Calu3 (cell line): ENCODE measurements at regions not wholly inside any gene's neighbourhood (a gene's known extent, or its start where the extent isn't known, plus 50 kb on each side); places are given as distances from the start of the nearest gene placed in this dataset.

Experiments used
- BruUV-seq: library from RNA; stranded (reverse); fragments of 400-500 nt; replicated peaks from 2 replicates; lab custom pipeline; 2021; lab: Mats Ljungman, UMichigan
- CTCF ChIA-PET: fragments of 300-600 bp; sonication (Branson Sonifier 250); formaldehyde crosslinking; loops from one replicate; lab custom pipeline; 2022; ENCODE audit warnings: antibody characterized with exemption; lab: Charles Lee
- DNase-seq: peaks from one replicate; pipeline ENCODE4 v3.0.0; 2022
- H3K27ac Mint-ChIP-seq: one replicate; pipeline ENCODE4 v1.8.0; 2022; ENCODE audit warnings: mixed read lengths; ENCODE audit not compliant: unreplicated experiment
- H3K27me3 Mint-ChIP-seq: one replicate; pipeline ENCODE4 v1.8.0; 2022; ENCODE audit warnings: mixed read lengths; ENCODE audit not compliant: unreplicated experiment
- H3K36me3 Mint-ChIP-seq: one replicate; pipeline ENCODE4 v1.8.0; 2022; ENCODE audit warnings: mild to moderate bottlenecking, moderate library complexity, mixed read lengths; ENCODE audit not compliant: insufficient read depth, unreplicated experiment
- H3K4me1 Mint-ChIP-seq: one replicate; pipeline ENCODE4 v1.8.0; 2022; ENCODE audit warnings: mild to moderate bottlenecking, low read depth, mixed read lengths; ENCODE audit not compliant: unreplicated experiment
- H3K4me3 Mint-ChIP-seq: one replicate; pipeline ENCODE4 v1.8.0; 2022; ENCODE audit warnings: mild to moderate bottlenecking, low read depth, moderate library complexity, mixed read lengths; ENCODE audit not compliant: unreplicated experiment
- H3K9me3 Mint-ChIP-seq: one replicate; pipeline ENCODE4 v1.8.0; 2022; ENCODE audit warnings: low read depth, mixed read lengths; ENCODE audit not compliant: unreplicated experiment
- CTCF ChIP-seq: fragments of 200-600 bp; IDR thresholded peaks from one replicate; pipeline ENCODE4 v1.8.0; 2022; ENCODE audit warnings: antibody characterized with exemption; ENCODE audit not compliant: unreplicated experiment
- intact Hi-C: fragments of 100-400 bp; cut with micrococcal nuclease; formaldehyde crosslinking; loops from one replicate; pipeline ENCODE4 v1.10.0; 2022; ENCODE audit not compliant: unreplicated experiment

GRCh38 chr2:65916785-65917295 is 484.4 kb upstream of the SPRED2 start:
- Mint-ChIP-seq H3K4me1 (no peaks in the 10 kb centered on the region), H3K4me3 (no peak overlapping the region), H3K27ac (no peak overlapping the region), H3K36me3 (no peaks in the 10 kb centered on the region), H3K9me3 (no peaks in the 10 kb centered on the region), H3K27me3 (peaks cover 38% of the 10 kb centered on the region)
- CTCF ChIA-PET = no interaction called here
- no peak for DNase-seq
- intact Hi-C loops = loop anchor here (5.0 kb wide), 1 partner anchor 510 kb away; no protein-coding TSS in a partner anchor
- no peak for TF ChIP-seq CTCF
- BruUV-seq = no TSS peak

GRCh38 chr2:65916177-65916576 is 483.8 kb upstream of the SPRED2 start:
- no peak for TF ChIP-seq CTCF
- Mint-ChIP-seq H3K27me3 (peaks cover 31% of the 10 kb centered on the region), H3K4me1 (no peaks in the 10 kb centered on the region), H3K36me3 (no peaks in the 10 kb centered on the region), H3K27ac (no peak overlapping the region), H3K4me3 (no peak overlapping the region), H3K9me3 (no peaks in the 10 kb centered on the region)
- BruUV-seq = no TSS peak
- DNase-seq = no peak
- intact Hi-C loops = loop anchor here (5.0 kb wide), 1 partner anchor 511 kb away; no protein-coding TSS in a partner anchor
- CTCF ChIA-PET = no interaction called here

- no TSS peak for BruUV-seq
- H3K27me3 Mint-ChIP-seq = peaks cover 24% of the 10 kb centered on the region
- TF ChIP-seq CTCF = no peak
- no peaks in the 10 kb centered on the region for H3K9me3 Mint-ChIP-seq
- intact Hi-C loops = loop anchor here (5.0 kb wide), 1 partner anchor 512 kb away; no protein-coding TSS in a partner anchor
- no peaks in the 10 kb centered on the region for H3K4me1 Mint-ChIP-seq
- no peak overlapping the region for H3K4me3 Mint-ChIP-seq
- CTCF ChIA-PET = no interaction called here
- DNase-seq = no peak
- no peaks in the 10 kb centered on the region for H3K36me3 Mint-ChIP-seq
- H3K27ac Mint-ChIP-seq = no peak overlapping the region
Measured at GRCh38 chr2:65915273-65915672, 482.9 kb upstream of the SPRED2 start.

- H3K36me3 Mint-ChIP-seq = no peaks in the 10 kb centered on the region
- TF ChIP-seq CTCF = no peak
- H3K9me3 Mint-ChIP-seq = no peaks in the 10 kb centered on the region
- no peaks in the 10 kb centered on the region for H3K4me1 Mint-ChIP-seq
- H3K27ac Mint-ChIP-seq = no peak overlapping the region
- intact Hi-C loops = no loop called here
- no peak for DNase-seq
- no peak overlapping the region for H3K4me3 Mint-ChIP-seq
- H3K27me3 Mint-ChIP-seq = peaks cover 17% of the 10 kb centered on the region
- CTCF ChIA-PET = no interaction called here
- no TSS peak for BruUV-seq
Measured at GRCh38 chr2:65914244-65914786, 481.9 kb upstream of the SPRED2 start.
